WTC11 (cell line): ENCODE measurements at regions not wholly inside any gene's neighbourhood (a gene's known extent, or its start where the extent isn't known, plus 50 kb on each side); places are given as distances from the start of the nearest gene placed in this dataset.

Experiments used
- ATF2 ChIP-seq: sonication (generic); formaldehyde crosslinking; IDR thresholded peaks from 2 replicates; pipeline ENCODE4 v1.8.1; 2022; ENCODE audit warnings: low read depth, missing genetic modification reagents, borderline replicate concordance
- CTCF ChIP-seq: fragments of 200-600 bp; IDR thresholded peaks from 2 replicates; pipeline ENCODE4 v1.8.0; 2022; ENCODE audit warnings: antibody characterized with exemption
- ESRRA ChIP-seq: sonication (generic); formaldehyde crosslinking; IDR thresholded peaks from 2 replicates; pipeline ENCODE4 v1.8.1; 2022; ENCODE audit warnings: mild to moderate bottlenecking, missing genetic modification reagents, borderline replicate concordance
- GABPB1 ChIP-seq: sonication (generic); formaldehyde crosslinking; IDR thresholded peaks from 2 replicates; pipeline ENCODE4 v1.8.1; 2023; ENCODE audit warnings: mild to moderate bottlenecking, missing genetic modification reagents
- MXD4 ChIP-seq: fragments of 250-450 bp; sonication (Bioruptor Pico); IDR thresholded peaks from 2 replicates; pipeline ENCODE4 v1.8.0; 2021; ENCODE audit warnings: mild to moderate bottlenecking, moderate library complexity, borderline replicate concordance
- NFE2L1 ChIP-seq: sonication (generic); formaldehyde crosslinking; IDR thresholded peaks from 2 replicates; pipeline ENCODE4 v1.8.1; 2023; ENCODE audit warnings: missing genetic modification reagents
- TEAD4 ChIP-seq: sonication (generic); formaldehyde crosslinking; IDR thresholded peaks from 2 replicates; pipeline ENCODE4 v1.8.0; 2022; ENCODE audit warnings: mild to moderate bottlenecking, missing genetic modification reagents
- USF2 ChIP-seq: sonication (generic); formaldehyde crosslinking; IDR thresholded peaks from 2 replicates; pipeline ENCODE4 v1.8.1; 2023; ENCODE audit warnings: mild to moderate bottlenecking, missing genetic modification reagents, moderate library complexity
- ZBTB43 ChIP-seq: sonication (generic); formaldehyde crosslinking; IDR thresholded peaks from 2 replicates; pipeline ENCODE4 v1.8.1; 2023; ENCODE audit warnings: mild to moderate bottlenecking, missing genetic modification reagents
- ZNF232 ChIP-seq: sonication (generic); formaldehyde crosslinking; IDR thresholded peaks from 2 replicates; pipeline ENCODE4 v1.8.0; 2022; ENCODE audit warnings: mild to moderate bottlenecking, missing genetic modification reagents

- no peak for TF ChIP-seq CTCF
- TF ChIP-seq ESRRA (CRISPR knock-in tag), result no peak
- no peak for TF ChIP-seq MXD4
- TF ChIP-seq TEAD4 (CRISPR knock-in tag), result no peak
- no peak for TF ChIP-seq ZBTB43 (CRISPR knock-in tag)
- no peak for TF ChIP-seq ZNF232
- no peak for TF ChIP-seq GABPB1 (CRISPR knock-in tag)
- no peak for TF ChIP-seq ATF2 (CRISPR knock-in tag)
- TF ChIP-seq USF2 (CRISPR knock-in tag), result no peak
- TF ChIP-seq NFE2L1 (CRISPR knock-in tag), result no peak
Measured at GRCh38 chr20:52086878-52087277, 104.7 kb downstream of the ZFP64 start.
